ENCODE measurements at regions not wholly inside any gene's neighbourhood (a gene's known extent, or its start where the extent isn't known, plus 50 kb on each side); places are given as distances from the start of the nearest gene placed in this dataset.

DNA sequence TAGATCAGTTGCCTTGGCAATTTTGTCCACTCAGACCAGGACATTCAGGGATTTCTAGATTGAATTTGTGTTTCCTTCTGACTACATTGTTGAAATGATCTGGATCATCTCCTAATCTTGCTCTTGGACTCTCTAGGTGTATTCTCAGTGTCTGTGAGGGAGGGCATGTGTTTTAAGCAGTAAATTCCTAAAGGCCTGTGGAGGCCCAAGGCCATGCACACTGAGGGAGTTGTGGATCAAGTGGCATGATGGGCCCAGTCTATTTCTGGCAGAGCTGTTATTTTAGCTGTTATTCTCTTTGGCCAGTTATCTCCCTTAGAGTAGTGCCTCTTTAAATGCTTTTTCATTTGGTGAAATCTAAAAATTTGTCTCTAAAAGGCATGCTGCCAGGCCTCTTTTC is 144.9 kb downstream of the RPIA start:
- Histone ChIP-seq H3K4me1 (ENCODE audit: control insufficient read depth, insufficient read depth, low read length) (no peaks in the 10 kb centered on the region), H3K27me3 (ENCODE audit: control insufficient read depth, insufficient read depth, low read length) (no peaks in the 10 kb centered on the region), H3K36me3 (ENCODE audit: control insufficient read depth, insufficient read depth, low read length) (no peaks in the 10 kb centered on the region), H3K9ac (ENCODE audit: low read length) (no peak overlapping the region), H3K27ac (ENCODE audit: low read depth, low read length) (no peak overlapping the region), H3K4me3 (ENCODE audit: low read length) (no peak overlapping the region)

DNA sequence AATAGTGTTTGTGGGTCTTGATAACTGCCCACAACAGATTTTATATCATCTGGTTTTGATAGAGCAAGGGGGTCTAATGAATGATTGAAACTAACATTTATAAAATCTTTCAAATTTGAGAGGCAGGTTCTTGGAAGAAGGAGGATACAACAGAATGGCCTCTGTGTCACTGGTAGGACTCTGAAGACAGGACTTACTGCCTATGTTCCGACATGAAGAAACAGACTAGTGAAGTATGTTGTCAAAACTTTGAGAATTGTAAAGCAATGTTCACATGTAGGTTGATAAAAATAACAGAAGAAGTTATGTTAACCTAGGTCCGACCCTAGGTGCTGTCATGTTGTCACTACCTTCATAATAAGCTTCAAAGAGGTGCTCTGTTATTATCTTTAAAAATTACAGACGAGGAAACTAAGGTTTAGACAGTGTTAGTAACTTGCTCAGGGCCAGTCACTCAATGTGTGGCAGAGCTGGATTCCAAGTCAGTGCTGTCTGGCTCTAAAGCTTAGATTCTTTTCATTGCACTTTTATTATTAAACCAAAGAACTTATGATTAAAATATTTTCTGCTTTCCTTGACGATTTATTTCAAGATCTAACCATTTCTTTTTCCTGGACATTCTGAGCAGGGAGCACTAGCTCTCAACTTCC is 146.2 kb downstream of the RPIA start:
- H3K27ac ChIP-seq (ENCODE audit: low read depth, low read length): no peak overlapping the region
- H3K4me1 ChIP-seq (ENCODE audit: control insufficient read depth, insufficient read depth, low read length): no peaks in the 10 kb centered on the region
- H3K27me3 ChIP-seq (ENCODE audit: control insufficient read depth, insufficient read depth, low read length): no peaks in the 10 kb centered on the region
- no peak overlapping the region for H3K4me3 ChIP-seq (ENCODE audit: low read length)
- no peaks in the 10 kb centered on the region for H3K36me3 ChIP-seq (ENCODE audit: control insufficient read depth, insufficient read depth, low read length)
- no peak overlapping the region for H3K9ac ChIP-seq (ENCODE audit: low read length)

DNA sequence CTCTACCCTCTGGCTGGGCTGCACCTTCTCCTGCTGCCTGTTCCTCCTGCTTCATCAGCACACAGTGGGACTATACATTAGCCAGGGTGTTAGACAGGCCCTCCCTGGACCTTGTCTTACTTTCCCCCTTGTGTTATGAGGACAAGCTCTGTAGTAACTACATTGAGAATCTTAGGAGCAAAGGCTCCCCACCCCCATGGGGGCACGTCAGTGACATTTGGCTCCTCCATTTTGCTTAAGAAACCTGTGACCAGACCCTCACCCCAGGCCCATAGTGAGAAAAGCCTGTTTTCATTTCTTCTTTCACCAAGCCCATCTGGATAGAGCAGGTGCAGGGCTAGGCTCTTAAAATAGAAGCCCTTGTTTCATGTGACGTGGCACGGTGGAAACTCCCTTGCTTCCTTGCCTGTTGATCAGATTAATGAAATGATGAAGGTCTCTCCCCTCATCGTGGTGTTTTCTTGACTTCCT is 146.7 kb downstream of the RPIA start:
- H3K4me1 ChIP-seq (ENCODE audit: control insufficient read depth, insufficient read depth, low read length): no peaks in the 10 kb centered on the region
- H3K27me3 ChIP-seq (ENCODE audit: control insufficient read depth, insufficient read depth, low read length): no peaks in the 10 kb centered on the region
- H3K9ac ChIP-seq (ENCODE audit: low read length): no peak overlapping the region
- H3K4me3 ChIP-seq (ENCODE audit: low read length): no peak overlapping the region
- H3K27ac ChIP-seq (ENCODE audit: low read depth, low read length): no peak overlapping the region
- no peaks in the 10 kb centered on the region for H3K36me3 ChIP-seq (ENCODE audit: control insufficient read depth, insufficient read depth, low read length)

DNA sequence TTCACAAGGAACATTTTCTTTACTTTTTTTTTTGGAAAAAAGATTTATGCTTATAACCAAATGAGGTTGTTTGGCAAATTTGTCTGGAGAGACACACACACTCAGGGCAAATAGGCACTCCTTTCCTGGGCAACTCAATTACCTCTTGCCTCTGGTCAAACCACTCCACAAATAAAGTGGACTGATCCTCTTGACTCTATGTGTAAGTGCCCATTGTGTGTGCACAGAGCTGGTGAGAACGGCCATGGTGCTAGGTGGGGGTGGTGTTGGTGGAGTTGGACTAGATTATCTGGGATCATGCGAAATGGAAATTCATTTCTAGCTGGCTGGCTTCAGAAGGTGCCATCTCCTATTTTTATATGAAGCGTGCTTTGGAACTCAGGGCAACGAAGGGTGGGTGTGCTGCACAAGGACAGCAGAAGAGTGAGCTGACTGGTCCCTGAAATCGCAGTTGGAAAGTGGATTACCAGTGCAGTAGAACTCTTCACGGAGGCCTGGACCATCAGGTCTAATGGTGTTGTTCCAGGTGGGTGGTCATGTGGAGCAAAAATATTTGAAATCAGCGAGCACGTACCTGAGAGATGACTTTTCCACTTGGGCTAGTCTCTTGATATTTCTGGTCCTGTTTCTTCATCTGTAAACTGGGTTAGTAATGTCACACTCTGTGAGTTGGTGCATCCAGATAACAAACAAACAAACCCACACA is 149.9 kb downstream of the RPIA start:
- Histone ChIP-seq H3K9ac (ENCODE audit: low read length) (no peak overlapping the region), H3K4me3 (ENCODE audit: low read length) (no peak overlapping the region), H3K36me3 (ENCODE audit: control insufficient read depth, insufficient read depth, low read length) (no peaks in the 10 kb centered on the region), H3K27ac (ENCODE audit: low read depth, low read length) (no peak overlapping the region), H3K27me3 (ENCODE audit: control insufficient read depth, insufficient read depth, low read length) (no peaks in the 10 kb centered on the region), H3K4me1 (ENCODE audit: control insufficient read depth, insufficient read depth, low read length) (no peaks in the 10 kb centered on the region)

DNA sequence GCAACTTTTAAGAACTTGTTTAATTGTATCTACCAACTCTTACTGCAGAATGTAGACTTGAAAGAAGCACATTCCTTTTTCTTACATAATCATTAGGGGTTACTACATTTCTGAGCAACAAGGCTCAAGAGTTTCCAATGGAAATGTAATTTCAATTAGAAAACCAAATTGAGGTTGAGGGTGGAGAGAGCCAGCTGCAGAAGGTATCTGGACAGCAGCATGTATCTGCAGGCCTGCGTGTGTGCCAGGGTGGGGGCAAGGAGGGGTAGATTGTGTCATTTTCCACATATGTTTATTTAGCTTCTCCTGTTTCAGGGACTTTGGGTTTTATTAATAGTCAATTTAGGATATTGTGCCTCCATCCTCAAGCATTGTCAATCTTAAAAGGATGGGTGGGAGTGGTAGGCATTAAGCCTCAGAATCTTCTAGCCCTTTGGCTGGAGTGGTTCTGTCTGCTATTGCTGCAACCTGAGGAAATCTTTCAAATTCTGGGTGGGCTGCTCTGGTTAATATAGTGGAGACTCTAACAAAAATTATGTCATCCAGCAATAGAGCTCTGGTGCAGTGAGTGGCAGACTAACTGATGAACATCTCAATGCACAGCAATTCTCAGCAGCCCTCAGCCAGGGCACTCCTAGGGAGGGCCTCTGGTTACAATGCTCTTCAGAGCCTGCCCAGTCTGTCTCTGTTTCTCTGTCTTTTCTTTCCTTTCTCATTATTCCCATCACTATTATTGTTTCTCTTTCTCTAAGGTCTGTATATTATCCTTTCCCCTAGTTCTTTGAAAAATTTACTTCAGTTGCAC is 151.4 kb downstream of the RPIA start:
- no peak overlapping the region for H3K27ac ChIP-seq (ENCODE audit: low read depth, low read length)
- no peaks in the 10 kb centered on the region for H3K4me1 ChIP-seq (ENCODE audit: control insufficient read depth, insufficient read depth, low read length)
- no peaks in the 10 kb centered on the region for H3K27me3 ChIP-seq (ENCODE audit: control insufficient read depth, insufficient read depth, low read length)
- no peaks in the 10 kb centered on the region for H3K36me3 ChIP-seq (ENCODE audit: control insufficient read depth, insufficient read depth, low read length)
- no peak overlapping the region for H3K4me3 ChIP-seq (ENCODE audit: low read length)
- no peak overlapping the region for H3K9ac ChIP-seq (ENCODE audit: low read length)

GRCh38 chr2:88843651-88844050 is 152.2 kb downstream of the RPIA start:
- no peak overlapping the region for H3K4me3 ChIP-seq (ENCODE audit: low read length)
- no peak overlapping the region for H3K27ac ChIP-seq (ENCODE audit: low read depth, low read length)
- no peaks in the 10 kb centered on the region for H3K4me1 ChIP-seq (ENCODE audit: control insufficient read depth, insufficient read depth, low read length)
- no peaks in the 10 kb centered on the region for H3K27me3 ChIP-seq (ENCODE audit: control insufficient read depth, insufficient read depth, low read length)
- H3K36me3 ChIP-seq (ENCODE audit: control insufficient read depth, insufficient read depth, low read length): no peaks in the 10 kb centered on the region
- no peak overlapping the region for H3K9ac ChIP-seq (ENCODE audit: low read length)

DNA sequence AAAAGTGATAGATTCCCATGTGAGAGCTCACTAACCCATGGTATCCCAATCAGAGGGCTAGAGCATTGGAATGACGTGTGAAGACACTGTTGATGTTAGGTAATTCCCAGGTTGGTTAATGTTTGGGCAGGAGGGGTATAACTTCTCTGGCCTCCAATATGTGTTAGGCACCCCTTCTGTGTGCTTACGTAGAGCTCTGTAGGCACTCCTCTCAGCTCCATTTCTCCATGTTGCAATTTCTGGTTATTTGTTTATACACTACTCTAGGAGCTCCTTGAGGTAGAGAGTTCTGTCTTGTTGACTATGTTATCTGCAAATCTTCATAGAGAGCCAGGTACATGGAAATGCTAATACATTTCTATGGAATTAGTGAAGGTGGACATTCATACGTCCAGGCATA is 153.5 kb downstream of the RPIA start:
- no peak overlapping the region for H3K4me3 ChIP-seq (ENCODE audit: low read length)
- no peak overlapping the region for H3K9ac ChIP-seq (ENCODE audit: low read length)
- H3K27me3 ChIP-seq (ENCODE audit: control insufficient read depth, insufficient read depth, low read length): no peaks in the 10 kb centered on the region
- H3K27ac ChIP-seq (ENCODE audit: low read depth, low read length): no peak overlapping the region
- H3K36me3 ChIP-seq (ENCODE audit: control insufficient read depth, insufficient read depth, low read length): no peaks in the 10 kb centered on the region
- H3K4me1 ChIP-seq (ENCODE audit: control insufficient read depth, insufficient read depth, low read length): no peaks in the 10 kb centered on the region

DNA sequence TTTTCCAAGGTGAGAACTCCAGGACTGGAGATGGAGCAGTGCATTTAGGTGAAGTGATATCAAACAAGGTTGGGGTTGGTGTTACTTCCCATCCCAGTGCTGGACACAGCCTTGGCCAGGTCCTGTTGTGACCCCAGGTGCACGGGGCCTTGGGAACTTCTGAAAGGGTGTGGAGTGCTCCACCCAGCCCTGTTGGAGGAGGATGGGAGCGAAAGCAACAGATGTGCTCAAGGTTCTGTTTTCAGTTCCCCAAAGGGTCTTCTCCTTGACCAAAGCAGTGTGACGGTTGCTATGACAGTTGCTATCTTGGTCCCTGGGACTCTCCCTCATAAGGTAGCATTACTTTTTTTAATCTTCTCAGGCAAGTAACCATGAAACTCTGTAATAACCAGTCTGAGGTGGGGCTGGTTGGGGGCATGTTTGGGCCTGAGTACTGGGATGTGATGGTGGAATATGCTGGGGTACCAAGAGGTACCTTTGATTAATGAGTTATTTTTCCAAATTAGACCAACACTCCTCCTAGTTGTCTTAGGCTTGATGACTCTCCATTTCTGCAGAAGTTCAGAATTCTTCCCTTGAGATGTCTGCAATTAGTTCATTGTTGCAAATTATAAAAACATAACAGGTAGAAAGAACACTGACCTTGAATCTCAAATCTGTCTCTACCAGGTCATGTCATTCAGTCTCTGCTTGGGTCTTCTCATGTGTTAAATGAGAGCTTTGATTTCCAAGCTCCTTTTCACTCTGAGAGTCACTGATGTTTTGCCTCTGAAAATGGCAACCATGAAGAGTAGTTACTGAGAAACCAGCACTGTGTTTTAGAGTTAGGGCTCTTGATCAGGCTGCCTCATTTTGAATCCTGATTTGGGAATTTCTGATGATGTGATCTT is 154.5 kb downstream of the RPIA start:
- Histone ChIP-seq H3K4me3 (ENCODE audit: low read length) (no peak overlapping the region), H3K27ac (ENCODE audit: low read depth, low read length) (no peak overlapping the region), H3K27me3 (ENCODE audit: control insufficient read depth, insufficient read depth, low read length) (no peaks in the 10 kb centered on the region), H3K4me1 (ENCODE audit: control insufficient read depth, insufficient read depth, low read length) (no peaks in the 10 kb centered on the region), H3K36me3 (ENCODE audit: control insufficient read depth, insufficient read depth, low read length) (no peaks in the 10 kb centered on the region), H3K9ac (ENCODE audit: low read length) (no peak overlapping the region)

- Histone ChIP-seq H3K4me1 (ENCODE audit: control insufficient read depth, insufficient read depth, low read length) (no peaks in the 10 kb centered on the region), H3K4me3 (ENCODE audit: low read length) (no peak overlapping the region), H3K9ac (ENCODE audit: low read length) (no peak overlapping the region), H3K27ac (ENCODE audit: low read depth, low read length) (no peak overlapping the region), H3K36me3 (ENCODE audit: control insufficient read depth, insufficient read depth, low read length) (no peaks in the 10 kb centered on the region), H3K27me3 (ENCODE audit: control insufficient read depth, insufficient read depth, low read length) (no peaks in the 10 kb centered on the region)
Measured at GRCh38 chr2:88852753-88853402, 161.4 kb downstream of the RPIA start.

DNA sequence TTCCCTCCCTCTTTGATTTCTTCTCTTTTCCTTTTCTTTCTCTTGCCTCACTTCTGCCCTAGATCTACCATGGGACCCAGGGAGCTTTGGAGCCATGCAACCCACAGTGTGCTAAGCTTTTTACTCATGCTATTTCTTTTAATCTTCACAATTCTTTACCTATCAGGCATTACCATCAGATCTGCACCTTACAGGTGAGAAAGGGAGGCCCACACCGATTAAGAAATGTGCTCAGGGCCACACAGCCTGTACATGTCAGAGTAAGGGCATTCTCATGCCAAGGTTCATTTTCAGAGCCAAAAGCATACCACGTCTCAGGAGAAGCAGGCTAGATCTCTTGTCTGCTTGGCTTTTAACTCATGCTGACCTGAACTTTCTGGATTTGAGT is 161.9 kb downstream of the RPIA start:
- H3K27ac ChIP-seq (ENCODE audit: low read depth, low read length): no peak overlapping the region
- H3K36me3 ChIP-seq (ENCODE audit: control insufficient read depth, insufficient read depth, low read length): no peaks in the 10 kb centered on the region
- no peaks in the 10 kb centered on the region for H3K4me1 ChIP-seq (ENCODE audit: control insufficient read depth, insufficient read depth, low read length)
- H3K9ac ChIP-seq (ENCODE audit: low read length): no peak overlapping the region
- H3K27me3 ChIP-seq (ENCODE audit: control insufficient read depth, insufficient read depth, low read length): no peaks in the 10 kb centered on the region
- H3K4me3 ChIP-seq (ENCODE audit: low read length): no peak overlapping the region

DNA sequence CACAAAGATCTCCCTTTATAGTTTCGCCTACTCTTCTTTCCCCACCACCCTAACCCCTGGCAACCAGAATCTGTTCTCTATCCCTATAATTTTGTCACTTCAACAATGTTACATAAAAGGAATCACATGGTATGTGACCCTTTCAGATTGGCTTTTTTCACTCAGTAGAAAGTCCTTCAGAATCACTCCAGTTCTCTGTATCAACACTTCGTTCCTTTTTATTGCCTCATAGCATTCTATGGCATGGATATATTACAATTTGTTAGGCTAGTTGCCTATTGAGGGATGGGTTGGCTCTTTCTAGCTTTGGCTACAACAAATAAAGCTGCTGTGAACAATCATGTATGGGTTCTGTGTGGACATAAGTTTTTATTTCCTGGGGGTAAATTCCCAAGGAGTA is 163.1 kb downstream of the RPIA start:
- Histone ChIP-seq H3K36me3 (ENCODE audit: control insufficient read depth, insufficient read depth, low read length) (no peaks in the 10 kb centered on the region), H3K4me3 (ENCODE audit: low read length) (no peak overlapping the region)

More for the DNA sequence above, 163.1 kb downstream of the RPIA start:
- Histone ChIP-seq H3K27me3 (ENCODE audit: control insufficient read depth, insufficient read depth, low read length) (no peaks in the 10 kb centered on the region), H3K4me1 (ENCODE audit: control insufficient read depth, insufficient read depth, low read length) (no peaks in the 10 kb centered on the region), H3K9ac (ENCODE audit: low read length) (no peak overlapping the region), H3K27ac (ENCODE audit: low read depth, low read length) (no peak overlapping the region)
